WTC11 (cell line): ENCODE measurements at regions not wholly inside any gene's neighbourhood (a gene's known extent, or its start where the extent isn't known, plus 50 kb on each side); places are given as distances from the start of the nearest gene placed in this dataset.

ENCODE experiments used
- ATAC-seq: fragments of 200-7000 bp; cut with Tn5 transposase; 2 replicates; pipeline ENCODE4 v1.10.0; 2021; ENCODE audit warnings: mild to moderate bottlenecking, moderate library complexity
- CTCF ChIA-PET: fragments of 300-600 bp; sonication (Branson Sonifier 250); formaldehyde crosslinking; loops from one replicate; lab custom pipeline; 2021; ENCODE audit warnings: antibody characterized with exemption; lab: Charles Lee
- POLR2A ChIA-PET: fragments of 350-600 bp; sonication (Branson Sonifier 250); formaldehyde crosslinking; loops from one replicate; lab custom pipeline; 2021; ENCODE audit warnings: antibody characterized with exemption; lab: Charles Lee
- DNase-seq: peaks from one replicate; pipeline ENCODE4 v3.0.0; 2021; ENCODE audit warnings: low spot score
- H3K27ac Mint-ChIP-seq: 2 replicates; pipeline ENCODE4 v1.8.0; 2021; ENCODE audit warnings: mixed read lengths
- H3K27me3 Mint-ChIP-seq: 2 replicates; pipeline ENCODE4 v1.8.0; 2021; ENCODE audit warnings: low read depth, mild to moderate bottlenecking, moderate library complexity, mixed read lengths
- H3K36me3 Mint-ChIP-seq: 2 replicates; pipeline ENCODE4 v1.8.0; 2021; ENCODE audit warnings: mixed read lengths
- H3K4me1 Mint-ChIP-seq: 2 replicates; pipeline ENCODE4 v1.8.0; 2022; ENCODE audit warnings: mixed read lengths
- H3K4me3 Mint-ChIP-seq: 2 replicates; pipeline ENCODE4 v1.8.0; 2021; ENCODE audit warnings: mild to moderate bottlenecking, moderate library complexity, mixed read lengths
- H3K9me3 Mint-ChIP-seq: 2 replicates; pipeline ENCODE4 v1.8.0; 2021; ENCODE audit warnings: mixed read lengths
- AR ChIP-seq: fragments of 250-450 bp; sonication (Bioruptor Pico); IDR thresholded peaks from 2 replicates; pipeline ENCODE4 v1.9.0; 2021; ENCODE audit warnings: mild to moderate bottlenecking
- ESRRA ChIP-seq: sonication (generic); formaldehyde crosslinking; IDR thresholded peaks from 2 replicates; pipeline ENCODE4 v1.8.1; 2022; ENCODE audit warnings: mild to moderate bottlenecking, missing genetic modification reagents, borderline replicate concordance
- FOXJ3 ChIP-seq: sonication (generic); formaldehyde crosslinking; IDR thresholded peaks from 2 replicates; pipeline ENCODE4 v1.9.0; 2021; ENCODE audit warnings: missing genetic modification reagents, mild to moderate bottlenecking, borderline replicate concordance
- GTF2I ChIP-seq: fragments of 250-450 bp; sonication (Bioruptor Pico); conservative IDR thresholded peaks from 2 replicates; pipeline ENCODE4 v1.4.0; 2021; ENCODE audit warnings: mild to moderate bottlenecking
- HMGA2 ChIP-seq: fragments of 250-450 bp; sonication (Bioruptor Pico); IDR thresholded peaks from 2 replicates; pipeline ENCODE4 v1.4.0; 2021; ENCODE audit warnings: mild to moderate bottlenecking, moderate library complexity
- IRF1 ChIP-seq: sonication (generic); formaldehyde crosslinking; IDR thresholded peaks from 2 replicates; pipeline ENCODE4 v1.8.0; 2023; ENCODE audit warnings: missing genetic modification reagents
- JUN ChIP-seq: sonication (generic); formaldehyde crosslinking; IDR thresholded peaks from 2 replicates; pipeline ENCODE4 v1.8.0; 2023; ENCODE audit warnings: mild to moderate bottlenecking, missing genetic modification reagents
- KAT7 ChIP-seq: sonication (generic); formaldehyde crosslinking; IDR thresholded peaks from 2 replicates; pipeline ENCODE4 v1.8.1; 2023; ENCODE audit warnings: missing genetic modification reagents, mild to moderate bottlenecking, borderline replicate concordance
- MLX ChIP-seq: sonication (generic); formaldehyde crosslinking; IDR thresholded peaks from 2 replicates; pipeline ENCODE4 v1.8.1; 2023; ENCODE audit warnings: mild to moderate bottlenecking, missing genetic modification reagents, moderate library complexity
- MXD4 ChIP-seq: fragments of 250-450 bp; sonication (Bioruptor Pico); IDR thresholded peaks from 2 replicates; pipeline ENCODE4 v1.8.0; 2021; ENCODE audit warnings: mild to moderate bottlenecking, moderate library complexity, borderline replicate concordance
- TEAD1 ChIP-seq: sonication (generic); formaldehyde crosslinking; IDR thresholded peaks from 2 replicates; pipeline ENCODE4 v1.8.0; 2022; ENCODE audit warnings: mild to moderate bottlenecking, missing genetic modification reagents
- ZMAT4 ChIP-seq: fragments of 250-450 bp; sonication (Bioruptor Pico); IDR thresholded peaks from 2 replicates; pipeline ENCODE4 v1.9.0; 2021; ENCODE audit warnings: mild to moderate bottlenecking
- ZNF121 ChIP-seq: sonication (generic); formaldehyde crosslinking; IDR thresholded peaks from 2 replicates; pipeline ENCODE4 v1.8.0; 2023; ENCODE audit warnings: missing genetic modification reagents
- ZNF317 ChIP-seq: sonication (generic); formaldehyde crosslinking; IDR thresholded peaks from 2 replicates; pipeline ENCODE4 v1.8.1; 2023; ENCODE audit warnings: low read depth, mild to moderate bottlenecking, moderate library complexity, missing genetic modification reagents, borderline replicate concordance
- ZNF512 ChIP-seq: sonication (generic); formaldehyde crosslinking; IDR thresholded peaks from 2 replicates; pipeline ENCODE4 v1.8.1; 2022; ENCODE audit warnings: missing genetic modification reagents, borderline replicate concordance
- TF ChIP-seq, protein P1 (sequence below): fragments of 250-450 bp; sonication (Bioruptor Pico); IDR thresholded peaks from 2 replicates; pipeline ENCODE4 v1.8.0; 2021; ENCODE audit warnings: mild to moderate bottlenecking
- TF ChIP-seq, protein P2 (sequence below): sonication (generic); formaldehyde crosslinking; IDR thresholded peaks from 2 replicates; pipeline ENCODE4 v1.8.0; 2023; ENCODE audit warnings: missing genetic modification reagents, mild to moderate bottlenecking, borderline replicate concordance
- TF ChIP-seq, protein P3 (sequence below): sonication (generic); formaldehyde crosslinking; IDR thresholded peaks from 2 replicates; pipeline ENCODE4 v1.8.1; 2023; ENCODE audit warnings: mild to moderate bottlenecking, missing genetic modification reagents
- TF ChIP-seq, protein P4 (sequence below): sonication (generic); formaldehyde crosslinking; IDR thresholded peaks from 2 replicates; pipeline ENCODE4 v1.8.1; 2022; ENCODE audit warnings: low read depth, missing genetic modification reagents, borderline replicate concordance
- TF ChIP-seq, protein P5 (sequence below): sonication (generic); formaldehyde crosslinking; IDR thresholded peaks from 2 replicates; pipeline ENCODE4 v1.8.0; 2022; ENCODE audit warnings: mild to moderate bottlenecking, missing genetic modification reagents

DNA sequence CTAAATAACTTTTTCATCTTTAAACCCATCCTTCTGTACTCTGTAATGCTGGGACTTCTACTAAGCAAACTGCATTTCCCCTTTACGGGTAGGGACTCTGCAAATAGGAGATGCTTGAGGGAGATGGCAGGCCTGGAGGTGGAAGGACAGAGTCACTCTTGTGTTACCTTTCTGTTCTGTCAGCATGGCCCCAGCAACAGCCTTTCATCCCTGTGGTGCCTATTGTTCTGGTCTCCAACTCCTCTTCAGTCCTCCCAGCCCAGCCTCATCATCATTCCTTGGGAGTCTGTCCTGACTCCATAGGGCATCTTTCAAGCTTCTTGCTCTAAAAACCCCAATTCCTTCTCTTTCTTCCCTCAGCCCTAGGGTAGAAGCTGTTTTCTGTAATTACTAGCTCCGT, 230.0 kb downstream of the SNX13 start:
- Mint-ChIP-seq H3K4me3 (no peak overlapping the region), H3K4me1 (peaks cover 7% of the 10 kb centered on the region; the same call in 1 of the 2 replicates), H3K36me3 (no peaks in the 10 kb centered on the region), H3K9me3 (no peaks in the 10 kb centered on the region), H3K27me3 (no peaks in the 10 kb centered on the region), H3K27ac (no peak overlapping the region)
- ChIA-PET CTCF (interaction anchor here (1.1 kb wide), 1 partner anchor 282 kb away, joined by 3 read pairs; no protein-coding TSS in a partner anchor), POLR2A (no interaction called here)
- TF ChIP-seq, protein P1, sequence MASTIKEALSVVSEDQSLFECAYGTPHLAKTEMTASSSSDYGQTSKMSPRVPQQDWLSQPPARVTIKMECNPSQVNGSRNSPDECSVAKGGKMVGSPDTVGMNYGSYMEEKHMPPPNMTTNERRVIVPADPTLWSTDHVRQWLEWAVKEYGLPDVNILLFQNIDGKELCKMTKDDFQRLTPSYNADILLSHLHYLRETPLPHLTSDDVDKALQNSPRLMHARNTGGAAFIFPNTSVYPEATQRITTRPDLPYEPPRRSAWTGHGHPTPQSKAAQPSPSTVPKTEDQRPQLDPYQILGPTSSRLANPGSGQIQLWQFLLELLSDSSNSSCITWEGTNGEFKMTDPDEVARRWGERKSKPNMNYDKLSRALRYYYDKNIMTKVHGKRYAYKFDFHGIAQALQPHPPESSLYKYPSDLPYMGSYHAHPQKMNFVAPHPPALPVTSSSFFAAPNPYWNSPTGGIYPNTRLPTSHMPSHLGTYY (CRISPR knock-in tag): no peak
- TF ChIP-seq, protein P2, sequence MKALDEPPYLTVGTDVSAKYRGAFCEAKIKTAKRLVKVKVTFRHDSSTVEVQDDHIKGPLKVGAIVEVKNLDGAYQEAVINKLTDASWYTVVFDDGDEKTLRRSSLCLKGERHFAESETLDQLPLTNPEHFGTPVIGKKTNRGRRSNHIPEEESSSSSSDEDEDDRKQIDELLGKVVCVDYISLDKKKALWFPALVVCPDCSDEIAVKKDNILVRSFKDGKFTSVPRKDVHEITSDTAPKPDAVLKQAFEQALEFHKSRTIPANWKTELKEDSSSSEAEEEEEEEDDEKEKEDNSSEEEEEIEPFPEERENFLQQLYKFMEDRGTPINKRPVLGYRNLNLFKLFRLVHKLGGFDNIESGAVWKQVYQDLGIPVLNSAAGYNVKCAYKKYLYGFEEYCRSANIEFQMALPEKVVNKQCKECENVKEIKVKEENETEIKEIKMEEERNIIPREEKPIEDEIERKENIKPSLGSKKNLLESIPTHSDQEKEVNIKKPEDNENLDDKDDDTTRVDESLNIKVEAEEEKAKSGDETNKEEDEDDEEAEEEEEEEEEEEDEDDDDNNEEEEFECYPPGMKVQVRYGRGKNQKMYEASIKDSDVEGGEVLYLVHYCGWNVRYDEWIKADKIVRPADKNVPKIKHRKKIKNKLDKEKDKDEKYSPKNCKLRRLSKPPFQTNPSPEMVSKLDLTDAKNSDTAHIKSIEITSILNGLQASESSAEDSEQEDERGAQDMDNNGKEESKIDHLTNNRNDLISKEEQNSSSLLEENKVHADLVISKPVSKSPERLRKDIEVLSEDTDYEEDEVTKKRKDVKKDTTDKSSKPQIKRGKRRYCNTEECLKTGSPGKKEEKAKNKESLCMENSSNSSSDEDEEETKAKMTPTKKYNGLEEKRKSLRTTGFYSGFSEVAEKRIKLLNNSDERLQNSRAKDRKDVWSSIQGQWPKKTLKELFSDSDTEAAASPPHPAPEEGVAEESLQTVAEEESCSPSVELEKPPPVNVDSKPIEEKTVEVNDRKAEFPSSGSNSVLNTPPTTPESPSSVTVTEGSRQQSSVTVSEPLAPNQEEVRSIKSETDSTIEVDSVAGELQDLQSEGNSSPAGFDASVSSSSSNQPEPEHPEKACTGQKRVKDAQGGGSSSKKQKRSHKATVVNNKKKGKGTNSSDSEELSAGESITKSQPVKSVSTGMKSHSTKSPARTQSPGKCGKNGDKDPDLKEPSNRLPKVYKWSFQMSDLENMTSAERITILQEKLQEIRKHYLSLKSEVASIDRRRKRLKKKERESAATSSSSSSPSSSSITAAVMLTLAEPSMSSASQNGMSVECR: no peak
- TF ChIP-seq TEAD1 (CRISPR knock-in tag) (no peak), ZNF317 (CRISPR knock-in tag) (no peak), ZNF512 (no peak), HMGA2 (CRISPR knock-in tag) (no peak), KAT7 (CRISPR knock-in tag) (no peak), ESRRA (no peak), MXD4 (no peak), IRF1 (CRISPR knock-in tag) (no peak), GTF2I (no peak), FOXJ3 (CRISPR knock-in tag) (no peak), AR (CRISPR knock-in tag) (no peak), ZMAT4 (CRISPR knock-in tag) (no peak), MLX (CRISPR knock-in tag) (no peak), ZNF121 (no peak), JUN (CRISPR knock-in tag) (no peak)
- TF ChIP-seq, protein P3, sequence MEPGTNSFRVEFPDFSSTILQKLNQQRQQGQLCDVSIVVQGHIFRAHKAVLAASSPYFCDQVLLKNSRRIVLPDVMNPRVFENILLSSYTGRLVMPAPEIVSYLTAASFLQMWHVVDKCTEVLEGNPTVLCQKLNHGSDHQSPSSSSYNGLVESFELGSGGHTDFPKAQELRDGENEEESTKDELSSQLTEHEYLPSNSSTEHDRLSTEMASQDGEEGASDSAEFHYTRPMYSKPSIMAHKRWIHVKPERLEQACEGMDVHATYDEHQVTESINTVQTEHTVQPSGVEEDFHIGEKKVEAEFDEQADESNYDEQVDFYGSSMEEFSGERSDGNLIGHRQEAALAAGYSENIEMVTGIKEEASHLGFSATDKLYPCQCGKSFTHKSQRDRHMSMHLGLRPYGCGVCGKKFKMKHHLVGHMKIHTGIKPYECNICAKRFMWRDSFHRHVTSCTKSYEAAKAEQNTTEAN: no peak
- TF ChIP-seq, protein P4, sequence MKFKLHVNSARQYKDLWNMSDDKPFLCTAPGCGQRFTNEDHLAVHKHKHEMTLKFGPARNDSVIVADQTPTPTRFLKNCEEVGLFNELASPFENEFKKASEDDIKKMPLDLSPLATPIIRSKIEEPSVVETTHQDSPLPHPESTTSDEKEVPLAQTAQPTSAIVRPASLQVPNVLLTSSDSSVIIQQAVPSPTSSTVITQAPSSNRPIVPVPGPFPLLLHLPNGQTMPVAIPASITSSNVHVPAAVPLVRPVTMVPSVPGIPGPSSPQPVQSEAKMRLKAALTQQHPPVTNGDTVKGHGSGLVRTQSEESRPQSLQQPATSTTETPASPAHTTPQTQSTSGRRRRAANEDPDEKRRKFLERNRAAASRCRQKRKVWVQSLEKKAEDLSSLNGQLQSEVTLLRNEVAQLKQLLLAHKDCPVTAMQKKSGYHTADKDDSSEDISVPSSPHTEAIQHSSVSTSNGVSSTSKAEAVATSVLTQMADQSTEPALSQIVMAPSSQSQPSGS: no peak
- TF ChIP-seq, protein P5, sequence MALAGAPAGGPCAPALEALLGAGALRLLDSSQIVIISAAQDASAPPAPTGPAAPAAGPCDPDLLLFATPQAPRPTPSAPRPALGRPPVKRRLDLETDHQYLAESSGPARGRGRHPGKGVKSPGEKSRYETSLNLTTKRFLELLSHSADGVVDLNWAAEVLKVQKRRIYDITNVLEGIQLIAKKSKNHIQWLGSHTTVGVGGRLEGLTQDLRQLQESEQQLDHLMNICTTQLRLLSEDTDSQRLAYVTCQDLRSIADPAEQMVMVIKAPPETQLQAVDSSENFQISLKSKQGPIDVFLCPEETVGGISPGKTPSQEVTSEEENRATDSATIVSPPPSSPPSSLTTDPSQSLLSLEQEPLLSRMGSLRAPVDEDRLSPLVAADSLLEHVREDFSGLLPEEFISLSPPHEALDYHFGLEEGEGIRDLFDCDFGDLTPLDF (CRISPR knock-in tag): no peak
- peak; percentile 11 for DNase-seq
- peak; percentile 71 for ATAC-seq
